ENCODE measurements at regions not wholly inside any gene's neighbourhood (a gene's known extent, or its start where the extent isn't known, plus 50 kb on each side); places are given as distances from the start of the nearest gene placed in this dataset.

DNA sequence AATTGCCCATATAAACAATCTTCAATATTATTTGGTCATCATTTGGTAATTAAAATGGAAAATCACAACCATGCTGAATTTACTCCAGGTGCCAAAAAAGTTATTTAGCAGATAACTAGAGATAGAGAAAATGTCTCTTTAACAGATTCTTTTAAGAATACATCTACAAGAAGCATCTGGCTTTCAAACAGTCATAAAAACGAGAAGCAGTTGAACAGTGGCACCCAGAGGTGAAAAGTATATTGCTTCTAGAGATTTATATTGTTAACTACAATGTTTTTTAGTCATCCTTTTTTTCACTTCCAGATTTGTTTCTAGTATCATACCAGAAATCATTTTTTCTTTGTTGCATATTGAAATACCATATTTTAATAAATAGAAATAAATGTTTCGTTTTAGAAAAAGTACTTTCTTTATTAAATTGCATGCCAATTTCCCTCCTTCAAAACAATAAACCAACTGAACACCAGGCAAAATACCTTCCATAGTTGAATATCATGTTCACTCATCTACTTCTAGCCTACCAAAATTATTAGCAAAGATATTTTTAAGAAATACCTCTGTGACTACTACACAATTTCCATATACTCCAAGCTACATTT is 65.4 kb upstream of the HNRNPA3 start:
- no peaks in the 10 kb centered on the region for H3K27me3 ChIP-seq (replicated peaks; ENCODE audit: insufficient read depth, low read depth, low read length, poor library complexity)
- TF ChIP-seq, protein P1, sequence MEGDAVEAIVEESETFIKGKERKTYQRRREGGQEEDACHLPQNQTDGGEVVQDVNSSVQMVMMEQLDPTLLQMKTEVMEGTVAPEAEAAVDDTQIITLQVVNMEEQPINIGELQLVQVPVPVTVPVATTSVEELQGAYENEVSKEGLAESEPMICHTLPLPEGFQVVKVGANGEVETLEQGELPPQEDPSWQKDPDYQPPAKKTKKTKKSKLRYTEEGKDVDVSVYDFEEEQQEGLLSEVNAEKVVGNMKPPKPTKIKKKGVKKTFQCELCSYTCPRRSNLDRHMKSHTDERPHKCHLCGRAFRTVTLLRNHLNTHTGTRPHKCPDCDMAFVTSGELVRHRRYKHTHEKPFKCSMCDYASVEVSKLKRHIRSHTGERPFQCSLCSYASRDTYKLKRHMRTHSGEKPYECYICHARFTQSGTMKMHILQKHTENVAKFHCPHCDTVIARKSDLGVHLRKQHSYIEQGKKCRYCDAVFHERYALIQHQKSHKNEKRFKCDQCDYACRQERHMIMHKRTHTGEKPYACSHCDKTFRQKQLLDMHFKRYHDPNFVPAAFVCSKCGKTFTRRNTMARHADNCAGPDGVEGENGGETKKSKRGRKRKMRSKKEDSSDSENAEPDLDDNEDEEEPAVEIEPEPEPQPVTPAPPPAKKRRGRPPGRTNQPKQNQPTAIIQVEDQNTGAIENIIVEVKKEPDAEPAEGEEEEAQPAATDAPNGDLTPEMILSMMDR (conservative IDR thresholded peaks at IDR 0.05; ENCODE audit: low read depth, low read length): peak; percentile 75
- no peak for TF ChIP-seq EZH2 (IDR thresholded peaks at IDR 0.05; ENCODE audit: borderline replicate concordance, low read depth, low read length, poor library complexity, severe bottlenecking)
- BruUV-seq (replicated peaks): no TSS peak
- H3K27ac ChIP-seq (ENCODE audit: low read depth, low read length, poor library complexity, severe bottlenecking): no peak overlapping the region
- peaks cover 40% of the 10 kb centered on the region for H3K4me1 ChIP-seq (ENCODE audit: insufficient read depth, low read length, poor library complexity, severe bottlenecking)
- H3K9me3 ChIP-seq (ENCODE audit: low read depth, low read length, poor library complexity, severe bottlenecking): no peaks in the 10 kb centered on the region
- POLR2A ChIA-PET (ENCODE audit: low non-redundant PET): interaction anchor here (0.7 kb wide), 1 partner anchor 510 kb away, joined by 4 read pairs; no protein-coding TSS in a partner anchor
- H3K4me3 ChIP-seq (ENCODE audit: low read depth, low read length, poor library complexity, severe bottlenecking): no peak overlapping the region
- H3K36me3 ChIP-seq (ENCODE audit: insufficient read depth, low read length, poor library complexity, severe bottlenecking): no peaks in the 10 kb centered on the region
- CTCF ChIA-PET: interaction anchor here (0.6 to 2.1 kb wide), 8 partner anchors 168 to 1792 kb away, joined by 3 to 14 read pairs (median 4); no protein-coding TSS in a partner anchor
- intact Hi-C loops (cut with micrococcal nuclease; ENCODE audit: unreplicated experiment): loop anchor here (1.0 to 10.0 kb wide), 4 partner anchors 490 to 1016 kb away; no protein-coding TSS in a partner anchor
- DNase-seq (ENCODE audit: low spot score): peak; percentile 88

DNA sequence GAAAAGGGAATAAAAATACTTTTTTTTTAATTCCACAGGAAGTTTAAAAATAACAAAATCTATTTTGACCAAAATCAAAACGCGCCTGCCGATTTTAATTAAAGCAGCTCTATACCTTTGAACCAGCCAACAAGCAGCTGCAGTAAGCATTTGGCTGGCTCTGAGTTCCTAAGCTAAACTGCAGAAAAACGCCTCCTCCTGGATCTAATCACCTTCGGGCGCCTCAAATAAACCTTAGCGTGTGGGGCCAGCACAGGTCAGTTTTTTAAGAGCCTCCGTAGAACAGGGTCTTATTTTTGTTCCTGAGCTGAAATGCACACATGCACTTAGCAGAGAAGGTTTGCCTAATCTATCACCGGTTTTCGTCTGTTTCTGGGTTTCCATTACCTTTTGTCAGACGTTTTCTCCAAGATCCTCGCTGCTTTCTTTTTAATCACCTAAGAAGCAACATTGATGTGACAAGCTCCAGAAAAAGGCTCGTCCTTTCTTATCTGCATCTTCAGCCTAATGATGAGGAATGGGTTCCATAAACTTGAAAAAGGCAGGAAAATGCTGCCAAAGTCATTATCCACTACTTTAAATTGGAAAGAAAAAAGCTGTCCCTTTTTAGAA is 64.7 kb upstream of the HNRNPA3 start:
- Histone ChIP-seq H3K4me3 (ENCODE audit: low read depth, low read length, poor library complexity, severe bottlenecking) (peak overlapping the region; percentile 48), H3K9me3 (ENCODE audit: low read depth, low read length, poor library complexity, severe bottlenecking) (no peaks in the 10 kb centered on the region), H3K27ac (ENCODE audit: low read depth, low read length, poor library complexity, severe bottlenecking) (peak overlapping the region; percentile 57), H3K36me3 (ENCODE audit: insufficient read depth, low read length, poor library complexity, severe bottlenecking) (no peaks in the 10 kb centered on the region), H3K4me1 (ENCODE audit: insufficient read depth, low read length, poor library complexity, severe bottlenecking) (peaks cover 37% of the 10 kb centered on the region), H3K27me3 (replicated peaks; ENCODE audit: insufficient read depth, low read depth, low read length, poor library complexity) (no peaks in the 10 kb centered on the region)
- ChIA-PET POLR2A (ENCODE audit: low non-redundant PET) (no interaction called here), CTCF (interaction anchor here (0.6 to 2.1 kb wide), 14 partner anchors 14 to 1792 kb away, joined by 3 to 14 read pairs (median 6); no protein-coding TSS in a partner anchor)
- TF ChIP-seq, protein P1 (conservative IDR thresholded peaks at IDR 0.05; ENCODE audit: low read depth, low read length): no peak
- no peak for TF ChIP-seq EZH2 (IDR thresholded peaks at IDR 0.05; ENCODE audit: borderline replicate concordance, low read depth, low read length, poor library complexity, severe bottlenecking)
- intact Hi-C loops (cut with micrococcal nuclease; ENCODE audit: unreplicated experiment): loop anchor here (1.0 to 10.0 kb wide), 6 partner anchors 167 to 1017 kb away; no protein-coding TSS in a partner anchor
- DNase-seq (ENCODE audit: low spot score): no peak
- TSS peak; percentile 75 for BruUV-seq (replicated peaks)

DNA sequence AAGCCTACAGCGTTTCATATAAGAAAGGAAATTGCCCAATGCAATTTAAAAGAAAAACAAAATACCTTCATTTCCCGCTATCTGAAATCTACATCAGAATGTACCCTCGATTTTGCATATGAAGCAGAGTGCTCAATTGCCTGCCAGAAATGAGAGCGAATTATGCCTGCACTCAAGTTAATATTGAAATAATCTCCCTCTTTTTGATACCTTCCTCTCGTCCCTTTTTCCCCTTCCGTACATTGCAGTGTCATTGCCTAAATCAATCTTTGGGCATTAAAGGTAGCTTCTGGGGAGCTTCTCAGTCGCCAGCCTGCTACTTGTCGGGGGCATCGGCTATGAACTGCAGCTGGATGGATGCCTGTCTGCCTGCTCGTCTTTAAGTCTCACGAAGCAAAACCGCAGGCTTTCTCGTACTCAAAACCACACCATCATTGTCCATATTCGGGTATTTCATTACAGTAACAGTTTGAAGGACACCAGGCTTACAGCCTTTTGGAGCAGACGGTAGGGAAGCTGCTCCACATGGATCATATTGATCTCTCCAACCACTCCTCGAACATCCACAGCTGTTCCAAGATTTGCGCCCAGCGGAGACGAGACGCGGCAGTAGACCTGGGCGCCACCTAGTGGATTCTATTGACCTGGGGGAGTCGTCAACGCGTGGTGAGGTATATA is 64.0 kb upstream of the HNRNPA3 start:
- Histone ChIP-seq H3K27ac (ENCODE audit: low read depth, low read length, poor library complexity, severe bottlenecking) (peak overlapping the region; percentile 57), H3K4me1 (ENCODE audit: insufficient read depth, low read length, poor library complexity, severe bottlenecking) (peaks cover 40% of the 10 kb centered on the region), H3K36me3 (ENCODE audit: insufficient read depth, low read length, poor library complexity, severe bottlenecking) (no peaks in the 10 kb centered on the region), H3K27me3 (replicated peaks; ENCODE audit: insufficient read depth, low read depth, low read length, poor library complexity) (no peaks in the 10 kb centered on the region), H3K4me3 (ENCODE audit: low read depth, low read length, poor library complexity, severe bottlenecking) (peak overlapping the region; percentile 48), H3K9me3 (ENCODE audit: low read depth, low read length, poor library complexity, severe bottlenecking) (no peaks in the 10 kb centered on the region)
- BruUV-seq (replicated peaks): no TSS peak
- POLR2A ChIA-PET (ENCODE audit: low non-redundant PET): no interaction called here
- DNase-seq (ENCODE audit: low spot score): peak; percentile 96
- intact Hi-C loops (cut with micrococcal nuclease; ENCODE audit: unreplicated experiment): loop anchor here (1.0 to 10.0 kb wide), 4 partner anchors 168 to 594 kb away; no protein-coding TSS in a partner anchor
- no peak for TF ChIP-seq EZH2 (IDR thresholded peaks at IDR 0.05; ENCODE audit: borderline replicate concordance, low read depth, low read length, poor library complexity, severe bottlenecking)
- TF ChIP-seq, protein P1 (conservative IDR thresholded peaks at IDR 0.05; ENCODE audit: low read depth, low read length): peak; percentile 95
- CTCF ChIA-PET: interaction anchor here (0.5 to 2.1 kb wide), 25 partner anchors 11 to 1038 kb away, joined by 3 to 14 read pairs (median 4); no protein-coding TSS in a partner anchor
